ENCODE measurements at regions not wholly inside any gene's neighbourhood (a gene's known extent, or its start where the extent isn't known, plus 50 kb on each side); places are given as distances from the start of the nearest gene placed in this dataset.
"Not testable (repeated sequence)": the region's sequence is repeated elsewhere in the genome, so short reads cannot be mapped to it uniquely, and the experiment has no call there.

GRCh38 chr3:118137778-118138177 is 896.9 kb downstream of the IGSF11 start:
- DNase-seq: no peak

- no peak for DNase-seq
These were observed 889.7 kb downstream of the IGSF11 start for GRCh38 chr3:118144919-118145318.

GRCh38 chr3:118146658-118147375 is 887.8 kb downstream of the IGSF11 start:
- DNase-seq: no peak

- DNase-seq: no peak
These were observed 883.5 kb downstream of the IGSF11 start for GRCh38 chr3:118151164-118151563.

- not testable (repeated sequence) for DNase-seq
These were observed 871.7 kb downstream of the IGSF11 start for GRCh38 chr3:118162627-118163588.

- no peak for DNase-seq
These were observed 869.2 kb downstream of the IGSF11 start for GRCh38 chr3:118165413-118165812.

DNA sequence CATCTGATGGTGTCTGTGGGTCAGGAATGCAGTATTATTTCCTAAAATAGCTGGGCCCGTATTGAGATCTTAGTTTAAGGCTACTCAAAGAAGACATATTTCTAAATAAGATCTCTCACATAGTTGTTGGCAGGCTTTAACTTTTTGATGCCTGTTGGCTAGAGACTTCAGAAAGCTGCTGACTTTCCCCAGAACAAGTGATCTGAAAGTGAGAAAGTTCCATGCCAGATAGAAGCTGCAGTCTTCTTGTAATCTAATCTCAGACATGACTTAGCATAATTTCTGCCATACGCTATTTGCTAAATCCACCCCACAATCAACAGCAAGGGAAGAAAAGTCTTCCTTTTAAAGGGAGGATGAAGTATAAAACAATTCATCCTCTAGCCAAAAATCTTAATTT is 867.1 kb downstream of the IGSF11 start:
- DNase-seq: no peak

DNA sequence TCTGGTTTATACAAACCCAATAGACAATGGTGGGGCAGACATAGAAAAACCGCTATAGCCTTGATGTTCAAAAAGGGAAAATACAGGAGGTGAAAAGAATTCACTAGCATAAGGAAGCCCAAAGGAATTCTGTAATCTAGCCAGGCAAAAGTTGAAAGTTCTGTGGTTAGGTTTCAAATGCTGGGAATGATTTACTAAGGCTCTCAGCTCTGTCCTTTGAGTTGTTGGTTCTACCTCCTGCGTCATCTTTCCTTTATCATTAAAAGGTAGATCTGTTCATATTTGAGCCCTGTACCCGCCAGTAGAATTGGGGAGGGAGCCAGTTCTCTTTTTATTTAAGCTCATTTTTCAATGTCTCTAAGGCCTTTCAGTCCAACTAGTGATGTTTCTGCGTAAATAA is 866.5 kb downstream of the IGSF11 start:
- no peak for DNase-seq

DNA sequence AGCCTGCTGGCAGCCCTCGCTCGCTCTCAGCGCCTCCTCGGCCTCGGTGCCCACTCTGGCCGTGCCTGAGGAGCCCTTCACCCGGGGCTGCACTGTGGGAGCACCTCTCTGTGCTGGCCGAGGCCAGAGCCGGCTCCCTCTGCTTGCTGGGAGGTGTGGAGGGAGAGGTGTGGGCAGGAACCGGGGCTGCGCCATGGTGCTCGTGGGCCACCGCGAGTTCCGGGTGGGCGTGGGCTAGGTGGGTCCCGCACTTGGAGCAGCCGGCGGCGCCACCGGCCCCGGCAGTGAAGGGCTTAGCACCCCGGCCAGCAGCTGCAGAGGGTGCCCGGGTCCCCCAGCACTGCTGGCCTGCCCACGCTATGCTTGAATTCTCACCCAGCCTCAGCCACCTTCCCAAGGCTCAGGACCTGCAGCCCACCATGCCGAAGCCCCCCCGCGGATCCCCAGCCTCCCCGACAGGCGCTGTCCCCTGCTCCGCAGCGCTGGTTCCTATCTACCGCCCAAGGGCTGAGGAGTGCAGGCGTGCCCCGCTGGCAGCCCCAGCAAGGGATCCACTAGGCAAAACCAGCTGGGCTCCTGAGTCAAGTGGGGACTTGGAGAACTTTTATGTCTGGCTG is 863.3 kb downstream of the IGSF11 start:
- no peak for DNase-seq

DNA sequence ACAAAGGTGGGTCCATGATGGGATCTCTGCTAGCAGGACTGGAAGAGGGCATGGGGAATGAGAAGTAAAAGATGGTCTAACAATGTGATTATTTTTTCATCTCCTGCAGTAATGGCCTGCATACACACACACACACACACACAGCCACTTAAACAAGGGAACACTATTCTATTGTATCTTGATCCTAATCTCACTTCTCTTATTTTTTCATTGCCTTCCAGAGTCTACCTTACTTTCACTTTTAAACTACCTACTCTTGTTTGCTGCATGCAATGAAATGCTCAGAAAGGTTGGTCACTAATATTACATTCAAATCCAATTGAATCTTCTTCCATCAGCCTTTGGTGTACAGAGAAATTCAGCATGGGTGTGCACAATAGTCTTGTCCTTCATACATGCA is 853.8 kb downstream of the IGSF11 start:
- DNase-seq: no peak

DNA sequence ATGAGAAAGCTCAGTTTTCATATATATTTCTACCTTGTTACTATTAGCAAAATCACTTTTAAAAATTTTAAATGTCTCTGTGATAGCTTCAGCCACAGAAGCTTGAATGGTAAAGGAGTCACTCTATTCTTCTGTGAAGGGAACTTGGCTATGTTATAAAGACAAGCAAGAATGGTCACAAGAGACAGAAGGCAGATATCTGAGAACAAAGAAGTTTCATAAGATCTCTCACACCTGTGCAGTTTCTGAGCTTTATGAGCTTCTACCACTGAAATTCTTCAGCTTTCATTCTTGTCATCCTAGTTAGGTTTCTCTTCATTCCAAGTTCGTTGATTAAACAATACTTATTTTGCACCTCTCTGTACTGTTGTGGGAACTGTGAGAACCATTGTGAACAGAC is 853.4 kb downstream of the IGSF11 start:
- DNase-seq: no peak

DNA sequence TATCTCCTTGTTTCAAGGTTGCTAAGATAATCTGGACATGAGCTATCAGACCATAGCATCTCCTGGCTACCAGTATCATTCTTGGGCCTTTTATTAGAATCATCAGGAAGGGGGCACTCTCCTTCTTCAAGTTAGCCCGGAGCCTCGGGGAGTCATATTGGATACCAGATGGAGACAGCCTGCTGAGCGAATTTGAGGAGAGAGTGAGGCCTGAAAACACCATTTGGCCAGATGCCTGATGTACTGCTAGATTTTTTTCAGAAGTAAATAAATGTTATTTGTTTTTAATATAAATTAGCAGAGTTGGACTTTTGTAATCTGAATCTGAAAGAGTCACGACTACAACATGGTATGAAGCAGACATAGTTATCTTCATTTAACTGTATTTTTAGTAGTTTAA is 848.6 kb downstream of the IGSF11 start:
- no peak for DNase-seq

DNA sequence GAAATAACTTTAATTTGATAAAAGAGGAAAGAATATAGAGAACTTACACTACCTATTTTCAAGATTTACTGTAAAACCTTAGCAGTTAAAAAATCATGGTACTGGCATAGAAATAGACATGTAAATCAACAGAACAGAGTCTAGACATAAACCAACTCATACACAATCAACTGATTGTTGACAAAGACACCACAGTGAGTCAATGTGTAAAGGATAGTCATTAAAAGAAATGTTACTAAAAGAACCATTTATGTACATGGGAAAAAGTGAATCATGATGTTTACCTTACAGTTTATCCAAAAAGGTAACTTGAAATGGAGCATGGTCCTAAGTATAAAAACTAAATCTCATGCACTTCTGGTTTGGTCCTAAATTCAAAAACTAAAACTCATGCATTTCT is 847.4 kb downstream of the IGSF11 start:
- DNase-seq: no peak

DNA sequence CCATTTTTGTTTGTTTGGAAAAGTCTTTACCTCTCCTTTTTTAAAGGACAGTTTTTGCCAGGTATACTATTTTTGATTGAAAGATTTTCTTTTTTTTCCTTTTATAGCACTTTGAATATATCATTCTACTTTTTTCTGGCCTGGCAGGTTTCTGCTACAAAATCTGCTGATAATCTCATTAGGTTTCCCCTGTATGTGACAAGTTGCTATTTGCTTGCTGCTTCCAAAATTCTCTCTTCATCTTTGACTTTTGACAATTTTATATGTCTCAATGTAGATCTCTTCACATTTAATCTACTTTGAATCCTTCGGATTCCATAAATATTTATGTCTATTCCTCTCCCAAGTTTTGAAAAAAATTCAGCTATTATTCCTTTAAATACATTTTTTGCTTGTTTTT is 838.5 kb downstream of the IGSF11 start:
- DNase-seq: no peak

GRCh38 chr3:118199044-118199443 is 835.6 kb downstream of the IGSF11 start:
- no peak for DNase-seq

- DNase-seq: no peak
These were observed 830.5 kb downstream of the IGSF11 start for GRCh38 chr3:118204052-118204656.

GRCh38 chr3:118207271-118207670 is 827.4 kb downstream of the IGSF11 start:
- no peak for DNase-seq

GRCh38 chr3:118208642-118209041 is 826.0 kb downstream of the IGSF11 start:
- no peak for DNase-seq

GRCh38 chr3:118213892-118214291 is 820.8 kb downstream of the IGSF11 start:
- DNase-seq: no peak

- DNase-seq: no peak
These were observed 808.4 kb downstream of the IGSF11 start for GRCh38 chr3:118226206-118226605.

- no peak for DNase-seq
These were observed 807.5 kb downstream of the IGSF11 start for GRCh38 chr3:118227191-118227590.

DNA sequence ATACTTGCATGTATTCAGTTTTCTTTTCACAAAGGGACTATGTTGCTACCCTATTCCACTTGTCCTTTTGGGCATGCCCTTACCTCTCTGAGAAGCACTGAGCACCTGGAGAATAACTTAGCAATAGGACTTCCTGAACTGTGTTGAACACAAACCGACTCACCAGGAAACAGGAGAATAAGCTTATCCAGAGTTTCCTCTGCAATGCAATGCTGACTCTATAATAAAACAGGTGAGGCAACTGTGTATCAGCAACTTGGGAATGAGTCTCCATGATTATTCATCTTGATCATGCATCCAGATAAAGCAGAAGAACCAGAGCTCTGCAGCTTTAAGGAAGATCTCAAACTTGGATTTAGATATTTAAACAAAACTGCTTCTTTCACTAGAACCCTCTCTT is 806.5 kb downstream of the IGSF11 start:
- DNase-seq: no peak

DNA sequence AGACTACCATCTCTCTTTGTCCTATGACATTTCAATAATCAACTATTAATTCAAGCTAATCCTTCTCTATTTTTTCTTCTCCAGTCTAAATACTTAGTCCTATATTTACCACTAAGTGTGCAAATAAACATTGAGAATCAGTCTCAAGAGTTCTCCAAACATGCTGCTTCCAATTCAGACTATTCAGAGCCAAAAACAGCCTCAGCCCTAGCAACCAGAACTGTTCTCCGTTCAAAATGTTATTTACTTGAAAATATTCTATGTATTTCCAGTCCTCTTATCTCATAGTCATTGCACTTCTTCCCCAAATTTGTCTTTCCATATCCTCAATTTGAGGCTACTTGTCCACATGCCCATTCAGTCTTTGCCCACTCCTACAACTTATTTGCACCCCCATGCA is 805.5 kb downstream of the IGSF11 start:
- DNase-seq: no peak
